ENCODE measurements at regions not wholly inside any gene's neighbourhood (a gene's known extent, or its start where the extent isn't known, plus 50 kb on each side); places are given as distances from the start of the nearest gene placed in this dataset.
"Not testable (repeated sequence)": the region's sequence is repeated elsewhere in the genome, so short reads cannot be mapped to it uniquely, and the experiment has no call there.

- DNase-seq: peak; percentile 80
These were observed 197.3 kb downstream of the MATN1 start for GRCh38 chr1:30525971-30526651.

GRCh38 chr1:30525631-30525970, 197.8 kb downstream of the MATN1 start:
- no peak for DNase-seq

GRCh38 chr1:30524840-30525617, 198.4 kb downstream of the MATN1 start:
- no peak for DNase-seq

- DNase-seq: peak; percentile 19
These were observed 199.3 kb downstream of the MATN1 start for GRCh38 chr1:30524025-30524555.

GRCh38 chr1:30523055-30524020, 200.0 kb downstream of the MATN1 start:
- DNase-seq: peak; percentile 96

GRCh38 chr1:30522031-30523004, 201.1 kb downstream of the MATN1 start:
- peak; percentile 82 for DNase-seq

GRCh38 chr1:30521261-30521865, 202.0 kb downstream of the MATN1 start:
- DNase-seq: no peak

GRCh38 chr1:30520476-30520875, 202.9 kb downstream of the MATN1 start:
- DNase-seq: no peak

- DNase-seq: no peak
These were observed 204.1 kb downstream of the MATN1 start for GRCh38 chr1:30519201-30519763.

GRCh38 chr1:30518696-30519095, 204.7 kb downstream of the MATN1 start:
- no peak for DNase-seq

- DNase-seq: no peak
These were observed 205.2 kb downstream of the MATN1 start for GRCh38 chr1:30518186-30518585.

- DNase-seq: not testable (repeated sequence)
These were observed 205.7 kb downstream of the MATN1 start for GRCh38 chr1:30517666-30518065.

GRCh38 chr1:30517241-30517640, 206.1 kb downstream of the MATN1 start:
- not testable (repeated sequence) for DNase-seq

GRCh38 chr1:30516485-30516858, 206.9 kb downstream of the MATN1 start:
- DNase-seq: no peak

- DNase-seq: no peak
These were observed 207.5 kb downstream of the MATN1 start for GRCh38 chr1:30515755-30516484.

- DNase-seq: no peak
These were observed 208.4 kb downstream of the MATN1 start for GRCh38 chr1:30514945-30515344.

GRCh38 chr1:30514137-30514654, 209.2 kb downstream of the MATN1 start:
- DNase-seq: no peak

GRCh38 chr1:30513396-30514136, 209.8 kb downstream of the MATN1 start:
- no peak for DNase-seq

GRCh38 chr1:30512914-30513265, 210.5 kb downstream of the MATN1 start:
- DNase-seq: no peak
